Astrocyte of the cerebellum (primary cell): ENCODE measurements at regions not wholly inside any gene's neighbourhood (a gene's known extent, or its start where the extent isn't known, plus 50 kb on each side); places are given as distances from the start of the nearest gene placed in this dataset.

Source experiments
- DNase-seq: peaks from one replicate; pipeline ENCODE4 v3.0.0-alpha.2; 2011; ENCODE audit warnings: low read depth
- H3K4me3 ChIP-seq: 2 replicates; pipeline ENCODE4 v1.5.1; 2011; ENCODE audit warnings: mild to moderate bottlenecking, low read depth, low read length, moderate library complexity
- CTCF ChIP-seq: IDR thresholded peaks from 2 replicates; pipeline ENCODE4 v1.5.1; 2012; ENCODE audit warnings: low read length, low read depth, moderate library complexity, mild to moderate bottlenecking; ENCODE audit errors: missing control alignments
- in situ Hi-C: cut with HindIII; loops from 2 replicates; pipeline ENCODE4 v1.10.0; 2017; ENCODE audit warnings: low sequenced_read_pairs

GRCh38 chr9:71322311-71322710 is 200.9 kb upstream of the TRPM3 start:
- H3K4me3 ChIP-seq = no peak overlapping the region
- in situ Hi-C loops = no loop called here
- no peak for TF ChIP-seq CTCF
- no peak for DNase-seq

GRCh38 chr9:71308454-71308853 is 187.0 kb upstream of the TRPM3 start:
- H3K4me3 ChIP-seq = no peak overlapping the region
- no peak for DNase-seq
- in situ Hi-C loops = no loop called here
- TF ChIP-seq CTCF = no peak

DNA sequence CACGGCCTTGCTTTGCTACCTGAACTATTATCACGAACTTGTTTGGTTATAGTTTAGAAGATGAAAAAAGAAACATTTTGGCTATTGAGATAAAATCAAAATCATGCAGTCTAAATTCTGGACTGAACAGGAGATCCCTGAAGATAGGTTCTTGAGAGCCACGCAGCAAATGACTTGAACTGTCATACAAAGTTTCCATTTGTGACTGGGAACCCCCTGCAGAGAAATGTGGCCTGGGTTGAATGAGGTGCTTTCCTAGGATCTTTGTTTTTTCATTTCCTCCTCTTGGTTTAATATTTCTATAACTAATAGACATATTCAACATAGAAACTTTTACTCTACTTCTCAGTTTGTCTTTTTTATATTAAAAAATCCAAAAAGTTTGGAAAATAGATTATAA is 184.7 kb upstream of the TRPM3 start:
- no peak for DNase-seq
- no peak overlapping the region for H3K4me3 ChIP-seq
- TF ChIP-seq CTCF = no peak
- in situ Hi-C loops = no loop called here

GRCh38 chr9:71303351-71303750 is 181.9 kb upstream of the TRPM3 start:
- DNase-seq = no peak
- no peak for TF ChIP-seq CTCF
- no peak overlapping the region for H3K4me3 ChIP-seq
- in situ Hi-C loops = no loop called here

GRCh38 chr9:71302776-71303175 is 181.4 kb upstream of the TRPM3 start:
- H3K4me3 ChIP-seq = no peak overlapping the region
- in situ Hi-C loops = no loop called here
- DNase-seq = no peak
- TF ChIP-seq CTCF = no peak

DNA sequence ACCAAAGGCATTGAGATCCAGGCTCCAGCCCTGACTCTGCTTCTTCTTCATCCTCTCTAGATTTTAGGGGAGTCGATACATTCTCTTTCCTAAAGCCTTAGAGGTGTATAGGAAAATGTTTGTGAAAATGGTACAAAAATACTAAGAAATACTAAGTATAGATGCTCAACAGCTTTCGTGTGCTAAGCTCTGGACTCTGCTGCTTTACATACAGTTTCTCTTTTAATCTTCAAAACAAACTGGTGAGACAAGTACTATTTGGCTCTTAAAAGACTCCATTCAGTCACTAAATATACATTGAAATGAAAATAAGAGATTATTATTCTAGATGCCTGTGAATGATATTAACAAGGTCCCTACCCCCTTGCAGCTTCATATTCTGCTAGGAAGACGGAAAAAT is 174.5 kb upstream of the TRPM3 start:
- in situ Hi-C loops = no loop called here
- no peak for TF ChIP-seq CTCF

GRCh38 chr9:71286146-71286545 is 164.7 kb upstream of the TRPM3 start:
- H3K4me3 ChIP-seq = no peak overlapping the region
- in situ Hi-C loops = no loop called here
- no peak for TF ChIP-seq CTCF
- DNase-seq = no peak

More for the DNA sequence above, 174.5 kb upstream of the TRPM3 start:
- DNase-seq = no peak
- no peak overlapping the region for H3K4me3 ChIP-seq
